HCT116 (cell line): ENCODE measurements at regions not wholly inside any gene's neighbourhood (a gene's known extent, or its start where the extent isn't known, plus 50 kb on each side); places are given as distances from the start of the nearest gene placed in this dataset.

Experiments used
- ATAC-seq: fragments of 200-7000 bp; cut with Tn5 transposase; 2 replicates; pipeline ENCODE4 v1.9.1; 2020; ENCODE audit warnings: mild to moderate bottlenecking, moderate library complexity
- BruUV-seq: library from RNA; stranded (reverse); fragments of 400-500 nt; replicated peaks from 2 replicates; lab custom pipeline; 2021; lab: Mats Ljungman, UMichigan
- CTCF ChIA-PET: fragments of 300-600 bp; sonication (Branson Sonifier 250); formaldehyde crosslinking; loops from one replicate; lab custom pipeline; 2021; ENCODE audit warnings: antibody characterized with exemption; lab: Charles Lee
- POLR2A ChIA-PET: fragments of 300-600, 350-600 bp; sonication (Branson Sonifier 250); formaldehyde crosslinking; loops from one replicate; lab custom pipeline; 2021; ENCODE audit warnings: antibody characterized with exemption; lab: Charles Lee
- RAD21 ChIA-PET, 2 experiments: fragments of 300-600 bp; sonication (Branson Sonifier 250); formaldehyde crosslinking; loops; one replicate each; lab custom pipeline; 2023; ENCODE audit warnings: low total read pairs in 2 of 2; ENCODE audit not compliant: uncharacterized antibody in 2 of 2, unreplicated experiment in 2 of 2, low non-redundant PET in 1 of 2; lab: Charles Lee
- DNase-seq: peaks from one replicate; pipeline ENCODE4 v3.0.0-alpha.2; 2010; ENCODE audit warnings: low read depth, low spot score
- H2AFZ ChIP-seq: fragments of 200-600 bp; shearing (Covaris generic), sonication (generic); 2 replicates; pipeline ENCODE4 v1.6.1; 2017; ENCODE audit warnings: low read depth, mixed run types, mixed read lengths, antibody characterized with exemption, low read length; ENCODE audit not compliant: poor library complexity, severe bottlenecking
- H3K27ac ChIP-seq: 2 replicates; pipeline ENCODE4 v1.5.1; 2012; ENCODE audit warnings: low read depth, low read length
- H3K27me3 ChIP-seq: fragments of 200-600 bp; sonication (generic); 2 replicates; pipeline ENCODE4 v1.6.1; 2016; ENCODE audit warnings: mixed run types, low read length, mixed read lengths; ENCODE audit not compliant: insufficient read depth
- H3K36me3 ChIP-seq, 2 experiments: fragments of 200-500 bp in 1 of 2; fragments of 200-600 bp in 1 of 2; sonication (Bioruptor generic) in 1 of 2; sonication (generic) in 1 of 2; 2 replicates each; pipeline versions ENCODE4 v1.5.1 to v1.6.1; 2014 to 2016; ENCODE audit warnings: low read length in 2 of 2, inconsistent platforms in 1 of 2, mixed read lengths in 1 of 2, mixed run types in 1 of 2; ENCODE audit not compliant: insufficient read depth in 2 of 2, control insufficient read depth in 1 of 2
- H3K4me1 ChIP-seq, 2 experiments: fragments of 200-600 bp in 1 of 2; sonication (generic) in 1 of 2; 2 replicates each; pipeline versions ENCODE4 v1.5.1 to v1.6.1; 2012 to 2017; ENCODE audit warnings: low read length in 2 of 2, inconsistent platforms in 1 of 2, mild to moderate bottlenecking in 1 of 2, mixed read lengths in 1 of 2, mixed run types in 1 of 2, moderate library complexity in 1 of 2; ENCODE audit not compliant: insufficient read depth in 2 of 2, control insufficient read depth in 1 of 2
- H3K4me2 ChIP-seq: fragments of 200-600 bp; sonication (generic); 2 replicates; pipeline ENCODE4 v1.6.1; 2017; ENCODE audit warnings: mixed run types, low read length, mixed read lengths
- H3K4me3 ChIP-seq, 2 experiments: fragments of 200-600 bp in 1 of 2; sonication (generic) in 1 of 2; replicated peaks in 1 of 2; 2 replicates each; pipeline ENCODE4 v1.5.1; 2011 to 2016; ENCODE audit warnings: low read length in 2 of 2, control low read depth in 1 of 2, low read depth in 1 of 2, mild to moderate bottlenecking in 1 of 2, mixed read lengths in 1 of 2, mixed run types in 1 of 2
- H3K79me2 ChIP-seq: fragments of 200-600 bp; sonication (generic); 2 replicates; pipeline ENCODE4 v1.6.1; 2017; ENCODE audit warnings: mild to moderate bottlenecking, mixed run types, low read length, moderate library complexity, mixed read lengths; ENCODE audit not compliant: insufficient read depth
- H3K9ac ChIP-seq: fragments of 200-600 bp; sonication (generic); 2 replicates; pipeline ENCODE4 v1.6.1; 2016; ENCODE audit warnings: low read length, mixed read lengths
- H3K9me2 ChIP-seq: fragments of 200-600 bp; sonication (generic), shearing (Covaris generic); 2 replicates; pipeline ENCODE4 v1.6.1; 2017; ENCODE audit warnings: mixed run types, mild to moderate bottlenecking, moderate library complexity; ENCODE audit not compliant: insufficient read depth
- H3K9me3 ChIP-seq, 2 experiments: fragments of 200-500 bp in 1 of 2; fragments of 200-600 bp in 1 of 2; sonication (Bioruptor generic) in 1 of 2; sonication (generic) in 1 of 2; 2 replicates each; pipeline ENCODE4 v1.6.1; 2014 to 2017; ENCODE audit warnings: low read length in 2 of 2, mixed read lengths in 2 of 2, inconsistent platforms in 1 of 2, low read depth in 1 of 2, mild to moderate bottlenecking in 1 of 2, mixed run types in 1 of 2, moderate library complexity in 1 of 2; ENCODE audit not compliant: control insufficient read depth in 1 of 2, insufficient read depth in 1 of 2
- H4K20me1 ChIP-seq: fragments of 200-600 bp; sonication (generic), shearing (Covaris generic); 2 replicates; pipeline ENCODE4 v1.6.1; 2017; ENCODE audit warnings: mixed run types, mild to moderate bottlenecking, moderate library complexity; ENCODE audit not compliant: insufficient read depth
- CBX3 ChIP-seq: IDR thresholded peaks from 2 replicates; pipeline ENCODE4 v1.6.1; 2012; ENCODE audit warnings: low read depth
- CEBPB ChIP-seq: IDR thresholded peaks from 2 replicates; pipeline ENCODE4 v1.6.1; 2012; ENCODE audit warnings: low read depth
- EGR1 ChIP-seq: IDR thresholded peaks from 2 replicates; pipeline ENCODE4 v1.6.1; 2012; ENCODE audit warnings: low read depth
- ELF1 ChIP-seq: IDR thresholded peaks from 2 replicates; pipeline ENCODE4 v1.6.1; 2012; ENCODE audit warnings: low read depth, borderline replicate concordance
- EZH2 ChIP-seq: fragments of 200-600 bp; sonication (generic); IDR thresholded peaks from 2 replicates; pipeline ENCODE4 v1.6.1; 2017; ENCODE audit warnings: antibody characterized with exemption, mixed run types
- EZH2phosphoT487 ChIP-seq: fragments of 200-600 bp; IDR thresholded peaks from 2 replicates; pipeline ENCODE4 v1.6.1; 2018; ENCODE audit warnings: antibody characterized with exemption, borderline replicate concordance
- FOSL1 ChIP-seq: IDR thresholded peaks from 2 replicates; pipeline ENCODE4 v1.6.1; 2012; ENCODE audit warnings: low read depth
- JUND ChIP-seq: IDR thresholded peaks from 2 replicates; pipeline ENCODE4 v1.6.1; 2012
- MAX ChIP-seq: IDR thresholded peaks from 2 replicates; pipeline ENCODE4 v1.6.1; 2012
- POLR2A ChIP-seq: IDR thresholded peaks from 2 replicates; pipeline ENCODE4 v1.7.0; 2011; ENCODE audit warnings: borderline replicate concordance; ENCODE audit not compliant: insufficient read depth, insufficient read length; ENCODE audit errors: extremely low read depth
- POLR2AphosphoS5 ChIP-seq: IDR thresholded peaks from 2 replicates; pipeline ENCODE4 v1.6.1; 2011; ENCODE audit warnings: mild to moderate bottlenecking, low read depth, low read length, moderate library complexity
- RAD21 ChIP-seq: IDR thresholded peaks from 2 replicates; pipeline ENCODE4 v1.6.1; 2012; ENCODE audit warnings: low read depth, mild to moderate bottlenecking
- SIN3A ChIP-seq: IDR thresholded peaks from 2 replicates; pipeline ENCODE4 v1.6.1; 2012; ENCODE audit warnings: low read depth
- SRF ChIP-seq: IDR thresholded peaks from 2 replicates; pipeline ENCODE4 v1.6.1; 2012; ENCODE audit warnings: low read depth
- ZFX ChIP-seq: fragments of 450-650 bp; IDR thresholded peaks from 2 replicates; pipeline ENCODE4 v1.6.1; 2017
- ZNF274 ChIP-seq: fragments of 200-500 bp; sonication (Bioruptor generic); IDR thresholded peaks from 2 replicates; pipeline ENCODE4 v1.6.1; 2014; ENCODE audit warnings: mild to moderate bottlenecking, low read depth, low read length, inconsistent platforms
- intact Hi-C: fragments of 100-400 bp; cut with micrococcal nuclease; formaldehyde crosslinking; loops from 2 replicates; pipeline ENCODE4 v1.10.0; 2022
- TF ChIP-seq, protein P1 (sequence below), 3 experiments: fragments of 200-600 bp in 1 of 3; sonication (generic) in 1 of 3; IDR thresholded peaks in 2 of 3; conservative IDR thresholded peaks in 1 of 3; 2 replicates each; pipeline ENCODE4 v1.5.1; 2012 to 2017; ENCODE audit warnings: low read depth in 2 of 3, low read length in 2 of 3, antibody characterized with exemption in 1 of 3, borderline replicate concordance in 1 of 3, control low read depth in 1 of 3, mild to moderate bottlenecking in 1 of 3, mixed read lengths in 1 of 3, mixed run types in 1 of 3, moderate library complexity in 1 of 3; ENCODE audit not compliant: insufficient read depth in 1 of 3
- TF ChIP-seq, protein P2 (sequence below): IDR thresholded peaks from 2 replicates; pipeline ENCODE4 v1.6.1; 2011; ENCODE audit warnings: mild to moderate bottlenecking, low read length, moderate library complexity; ENCODE audit not compliant: insufficient replicate concordance; ENCODE audit errors: extremely low read depth

GRCh38 chr15:29393443-29393842, 123.8 kb upstream of the NSMCE3 start:
- ATAC-seq, result no peak
- CTCF ChIA-PET, result no interaction called here
- no peaks in the 10 kb centered on the region for H3K9me2 ChIP-seq
- H3K27ac ChIP-seq, result no peak overlapping the region
- no peak overlapping the region for H3K9ac ChIP-seq
- no peak overlapping the region for H3K4me3 ChIP-seq
- H4K20me1 ChIP-seq, result no peaks in the 10 kb centered on the region; the same call in 1 of the 2 replicates
- no peaks in the 10 kb centered on the region for H3K4me1 ChIP-seq
- no peak overlapping the region for H2AFZ ChIP-seq
- 0 out of 2 replicates have a peak, but pooled peaks cover 11% of the 10 kb centered on the region for H3K27me3 ChIP-seq
- intact Hi-C loops, result no loop called here
- H3K36me3 ChIP-seq, result no peaks in the 10 kb centered on the region
- no peaks in the 10 kb centered on the region for H3K9me3 ChIP-seq
- TF ChIP-seq FOSL1, result no peak
- TF ChIP-seq, protein P1, sequence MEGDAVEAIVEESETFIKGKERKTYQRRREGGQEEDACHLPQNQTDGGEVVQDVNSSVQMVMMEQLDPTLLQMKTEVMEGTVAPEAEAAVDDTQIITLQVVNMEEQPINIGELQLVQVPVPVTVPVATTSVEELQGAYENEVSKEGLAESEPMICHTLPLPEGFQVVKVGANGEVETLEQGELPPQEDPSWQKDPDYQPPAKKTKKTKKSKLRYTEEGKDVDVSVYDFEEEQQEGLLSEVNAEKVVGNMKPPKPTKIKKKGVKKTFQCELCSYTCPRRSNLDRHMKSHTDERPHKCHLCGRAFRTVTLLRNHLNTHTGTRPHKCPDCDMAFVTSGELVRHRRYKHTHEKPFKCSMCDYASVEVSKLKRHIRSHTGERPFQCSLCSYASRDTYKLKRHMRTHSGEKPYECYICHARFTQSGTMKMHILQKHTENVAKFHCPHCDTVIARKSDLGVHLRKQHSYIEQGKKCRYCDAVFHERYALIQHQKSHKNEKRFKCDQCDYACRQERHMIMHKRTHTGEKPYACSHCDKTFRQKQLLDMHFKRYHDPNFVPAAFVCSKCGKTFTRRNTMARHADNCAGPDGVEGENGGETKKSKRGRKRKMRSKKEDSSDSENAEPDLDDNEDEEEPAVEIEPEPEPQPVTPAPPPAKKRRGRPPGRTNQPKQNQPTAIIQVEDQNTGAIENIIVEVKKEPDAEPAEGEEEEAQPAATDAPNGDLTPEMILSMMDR (IDR thresholded peaks at IDR 0.05 in 2 of 3, conservative IDR thresholded peaks at IDR 0.05 in 1 of 3; ENCODE audit: borderline replicate concordance in 1 of 3, insufficient read depth in 1 of 3, low read depth in 2 of 3, low read length in 2 of 3), result no peak
- TF ChIP-seq CEBPB, result no peak
- TF ChIP-seq EGR1, result no peak
- TF ChIP-seq ZNF274, result no peak
- no peak for TF ChIP-seq ZFX
- no peak for TF ChIP-seq SIN3A
- TF ChIP-seq POLR2AphosphoS5, result no peak
- no peak for TF ChIP-seq EZH2
- TF ChIP-seq JUND, result no peak
- TF ChIP-seq MAX, result no peak
- no peak for TF ChIP-seq SRF
- TF ChIP-seq, protein P2, sequence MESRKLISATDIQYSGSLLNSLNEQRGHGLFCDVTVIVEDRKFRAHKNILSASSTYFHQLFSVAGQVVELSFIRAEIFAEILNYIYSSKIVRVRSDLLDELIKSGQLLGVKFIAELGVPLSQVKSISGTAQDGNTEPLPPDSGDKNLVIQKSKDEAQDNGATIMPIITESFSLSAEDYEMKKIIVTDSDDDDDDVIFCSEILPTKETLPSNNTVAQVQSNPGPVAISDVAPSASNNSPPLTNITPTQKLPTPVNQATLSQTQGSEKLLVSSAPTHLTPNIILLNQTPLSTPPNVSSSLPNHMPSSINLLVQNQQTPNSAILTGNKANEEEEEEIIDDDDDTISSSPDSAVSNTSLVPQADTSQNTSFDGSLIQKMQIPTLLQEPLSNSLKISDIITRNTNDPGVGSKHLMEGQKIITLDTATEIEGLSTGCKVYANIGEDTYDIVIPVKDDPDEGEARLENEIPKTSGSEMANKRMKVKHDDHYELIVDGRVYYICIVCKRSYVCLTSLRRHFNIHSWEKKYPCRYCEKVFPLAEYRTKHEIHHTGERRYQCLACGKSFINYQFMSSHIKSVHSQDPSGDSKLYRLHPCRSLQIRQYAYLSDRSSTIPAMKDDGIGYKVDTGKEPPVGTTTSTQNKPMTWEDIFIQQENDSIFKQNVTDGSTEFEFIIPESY, result no peak
- no peak for TF ChIP-seq ELF1
- TF ChIP-seq EZH2phosphoT487, result no peak
- TF ChIP-seq CBX3, result no peak
- no peak for TF ChIP-seq RAD21
- no peak for TF ChIP-seq POLR2A
- TF ChIP-seq, all 23 proteins: peak for 0
- H3K79me2 ChIP-seq, result no peaks in the 10 kb centered on the region
- BruUV-seq, result no TSS peak
- RAD21 ChIA-PET, result no interaction called here
- H3K4me2 ChIP-seq, result no peak overlapping the region
- DNase-seq, result no peak
- POLR2A ChIA-PET, result no interaction called here
